ENCODE measurements at regions not wholly inside any gene's neighbourhood (a gene's known extent, or its start where the extent isn't known, plus 50 kb on each side); places are given as distances from the start of the nearest gene placed in this dataset.

DNA sequence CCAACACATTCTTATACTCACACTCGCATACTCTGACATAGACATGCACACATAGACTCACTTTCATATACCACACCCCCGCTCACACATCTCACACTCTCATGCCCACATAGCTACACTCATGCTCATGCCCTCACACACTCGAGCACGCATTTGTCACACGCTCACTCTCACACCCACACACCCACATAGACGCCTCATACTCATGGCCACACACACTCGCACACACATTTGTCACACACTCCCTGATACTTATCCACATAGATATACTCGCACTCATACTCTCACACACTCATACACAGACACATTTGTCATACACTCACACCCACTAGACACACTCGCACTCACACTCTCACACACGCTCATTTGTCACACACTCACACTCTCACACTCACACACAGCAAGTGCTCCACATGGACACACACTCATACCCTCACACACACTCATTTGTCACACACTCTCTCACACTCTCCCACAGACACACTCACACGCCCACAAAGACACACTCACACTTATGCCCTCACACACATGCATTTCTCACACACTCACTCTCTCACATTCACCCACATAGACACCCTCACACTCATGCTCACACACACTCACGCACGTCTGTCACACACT lies 50.9 kb downstream of the TNP1 start:
- H3K4me2 ChIP-seq (ENCODE audit: low read depth, low read length) = no peak overlapping the region
- ATAC-seq (no peak), DNase-seq (ENCODE audit: low spot score) (no peak), FAIRE-seq (no peak)
- H4K20me1 ChIP-seq (ENCODE audit: insufficient read depth, low read length) = no peaks in the 10 kb centered on the region
- no TSS peak for BruUV-seq (replicated peaks)
- no peaks in the 10 kb centered on the region for H3K79me2 ChIP-seq (ENCODE audit: insufficient read depth, low read length)
- no peak overlapping the region for H2AFZ ChIP-seq (ENCODE audit: low read length)
- no peak overlapping the region for H3K27ac ChIP-seq (ENCODE audit: extremely low read length, insufficient read depth, low read length)
- H3K4me3 ChIP-seq (replicated peaks in 1 of 3; ENCODE audit: insufficient read depth in 1 of 3, low read depth in 2 of 3, low read length in 3 of 3) = no peak overlapping the region
- WGBS (ENCODE audit: low lambda C conversion rate) = 47% methylated on average over 13 of the region's 13 CpGs
- no peak for TF ChIP-seq CEBPB (IDR thresholded peaks at IDR 0.05; ENCODE audit: borderline replicate concordance, low read depth, low read length)
- no peak for TF ChIP-seq ZNF782 (CRISPR knock-in tag; IDR thresholded peaks at IDR 0.05; ENCODE audit: borderline replicate concordance)
- TF ChIP-seq SOX6 (IDR thresholded peaks at IDR 0.05) = 0 out of 2 replicates have a peak, but pooled peaks have one; percentile 69
- no peak for TF ChIP-seq SOX6 (CRISPR knock-in tag; IDR thresholded peaks at IDR 0.05)
- TF ChIP-seq PLRG1 (conservative IDR thresholded peaks at IDR 0.05) = 0 out of 2 replicates have a peak, but pooled peaks have one; percentile 16
- TF ChIP-seq CREB1 (IDR thresholded peaks at IDR 0.05) = peak; percentile 57; the same call in 1 of the 2 replicates
- no peak for TF ChIP-seq CREB1 (CRISPR knock-in tag; IDR thresholded peaks at IDR 0.05)
- TF ChIP-seq FOXP1 (IDR thresholded peaks at IDR 0.05) = peak; percentile 3; the same call in 1 of the 2 replicates
- TF ChIP-seq FOXP1 (CRISPR knock-in tag; IDR thresholded peaks at IDR 0.05) = no peak
- TF ChIP-seq, protein P1, sequence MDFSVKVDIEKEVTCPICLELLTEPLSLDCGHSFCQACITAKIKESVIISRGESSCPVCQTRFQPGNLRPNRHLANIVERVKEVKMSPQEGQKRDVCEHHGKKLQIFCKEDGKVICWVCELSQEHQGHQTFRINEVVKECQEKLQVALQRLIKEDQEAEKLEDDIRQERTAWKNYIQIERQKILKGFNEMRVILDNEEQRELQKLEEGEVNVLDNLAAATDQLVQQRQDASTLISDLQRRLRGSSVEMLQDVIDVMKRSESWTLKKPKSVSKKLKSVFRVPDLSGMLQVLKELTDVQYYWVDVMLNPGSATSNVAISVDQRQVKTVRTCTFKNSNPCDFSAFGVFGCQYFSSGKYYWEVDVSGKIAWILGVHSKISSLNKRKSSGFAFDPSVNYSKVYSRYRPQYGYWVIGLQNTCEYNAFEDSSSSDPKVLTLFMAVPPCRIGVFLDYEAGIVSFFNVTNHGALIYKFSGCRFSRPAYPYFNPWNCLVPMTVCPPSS (IDR thresholded peaks at IDR 0.05) = 0 out of 2 replicates have a peak, but pooled peaks have one; percentile 39
- TF ChIP-seq, protein P2, sequence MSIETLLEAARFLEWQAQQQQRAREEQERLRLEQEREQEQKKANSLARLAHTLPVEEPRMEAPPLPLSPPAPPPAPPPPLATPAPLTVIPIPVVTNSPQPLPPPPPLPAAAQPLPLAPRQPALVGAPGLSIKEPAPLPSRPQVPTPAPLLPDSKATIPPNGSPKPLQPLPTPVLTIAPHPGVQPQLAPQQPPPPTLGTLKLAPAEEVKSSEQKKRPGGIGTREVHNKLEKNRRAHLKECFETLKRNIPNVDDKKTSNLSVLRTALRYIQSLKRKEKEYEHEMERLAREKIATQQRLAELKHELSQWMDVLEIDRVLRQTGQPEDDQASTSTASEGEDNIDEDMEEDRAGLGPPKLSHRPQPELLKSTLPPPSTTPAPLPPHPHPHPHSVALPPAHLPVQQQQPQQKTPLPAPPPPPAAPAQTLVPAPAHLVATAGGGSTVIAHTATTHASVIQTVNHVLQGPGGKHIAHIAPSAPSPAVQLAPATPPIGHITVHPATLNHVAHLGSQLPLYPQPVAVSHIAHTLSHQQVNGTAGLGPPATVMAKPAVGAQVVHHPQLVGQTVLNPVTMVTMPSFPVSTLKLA (IDR thresholded peaks at IDR 0.05) = peak; percentile 38; the same call in 1 of the 2 replicates
- TF ChIP-seq, protein P3, sequence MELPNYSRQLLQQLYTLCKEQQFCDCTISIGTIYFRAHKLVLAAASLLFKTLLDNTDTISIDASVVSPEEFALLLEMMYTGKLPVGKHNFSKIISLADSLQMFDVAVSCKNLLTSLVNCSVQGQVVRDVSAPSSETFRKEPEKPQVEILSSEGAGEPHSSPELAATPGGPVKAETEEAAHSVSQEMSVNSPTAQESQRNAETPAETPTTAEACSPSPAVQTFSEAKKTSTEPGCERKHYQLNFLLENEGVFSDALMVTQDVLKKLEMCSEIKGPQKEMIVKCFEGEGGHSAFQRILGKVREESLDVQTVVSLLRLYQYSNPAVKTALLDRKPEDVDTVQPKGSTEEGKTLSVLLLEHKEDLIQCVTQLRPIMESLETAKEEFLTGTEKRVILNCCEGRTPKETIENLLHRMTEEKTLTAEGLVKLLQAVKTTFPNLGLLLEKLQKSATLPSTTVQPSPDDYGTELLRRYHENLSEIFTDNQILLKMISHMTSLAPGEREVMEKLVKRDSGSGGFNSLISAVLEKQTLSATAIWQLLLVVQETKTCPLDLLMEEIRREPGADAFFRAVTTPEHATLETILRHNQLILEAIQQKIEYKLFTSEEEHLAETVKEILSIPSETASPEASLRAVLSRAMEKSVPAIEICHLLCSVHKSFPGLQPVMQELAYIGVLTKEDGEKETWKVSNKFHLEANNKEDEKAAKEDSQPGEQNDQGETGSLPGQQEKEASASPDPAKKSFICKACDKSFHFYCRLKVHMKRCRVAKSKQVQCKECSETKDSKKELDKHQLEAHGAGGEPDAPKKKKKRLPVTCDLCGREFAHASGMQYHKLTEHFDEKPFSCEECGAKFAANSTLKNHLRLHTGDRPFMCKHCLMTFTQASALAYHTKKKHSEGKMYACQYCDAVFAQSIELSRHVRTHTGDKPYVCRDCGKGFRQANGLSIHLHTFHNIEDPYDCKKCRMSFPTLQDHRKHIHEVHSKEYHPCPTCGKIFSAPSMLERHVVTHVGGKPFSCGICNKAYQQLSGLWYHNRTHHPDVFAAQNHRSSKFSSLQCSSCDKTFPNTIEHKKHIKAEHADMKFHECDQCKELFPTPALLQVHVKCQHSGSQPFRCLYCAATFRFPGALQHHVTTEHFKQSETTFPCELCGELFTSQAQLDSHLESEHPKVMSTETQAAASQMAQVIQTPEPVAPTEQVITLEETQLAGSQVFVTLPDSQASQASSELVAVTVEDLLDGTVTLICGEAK (IDR thresholded peaks at IDR 0.05) = 0 out of 2 replicates have a peak, but pooled peaks have one; percentile 13
- TF ChIP-seq, protein P3 (CRISPR knock-in tag; IDR thresholded peaks at IDR 0.05) = no peak
- H3K9me3 ChIP-seq (ENCODE audit: low read length) = no peaks in the 10 kb centered on the region
- CTCF ChIA-PET (ENCODE audit: low intra/inter-chr PET ratio, low total read pairs) = no interaction called here
- H3K27me3 ChIP-seq (ENCODE audit: control insufficient read depth in 1 of 2, insufficient read depth in 2 of 2, low read length in 2 of 2) = no peaks in the 10 kb centered on the region
- POLR2A ChIA-PET = no interaction called here
- intact Hi-C loops (cut with micrococcal nuclease; ENCODE audit: unreplicated experiment) = no loop called here
- in situ Hi-C loops (cut with HindIII; ENCODE audit: extremely low pct_ligation_motif_present, low pct_unique_long_range_greater_than_20kb) = no loop called here
- no peaks in the 10 kb centered on the region for H3K4me1 ChIP-seq (ENCODE audit: insufficient read depth, low read length)
- H3K36me3 ChIP-seq (replicated peaks in 1 of 2; ENCODE audit: control insufficient read depth in 1 of 2, insufficient read depth in 2 of 2, low read length in 2 of 2) = no peaks in the 10 kb centered on the region
- no peak overlapping the region for H3K9ac ChIP-seq (ENCODE audit: insufficient read depth, low read depth, low read length)

Data from HepG2 (cell line).